ENCODE measurements at regions not wholly inside any gene's neighbourhood (a gene's known extent, or its start where the extent isn't known, plus 50 kb on each side); places are given as distances from the start of the nearest gene placed in this dataset.
"Not testable (repeated sequence)": the region's sequence is repeated elsewhere in the genome, so short reads cannot be mapped to it uniquely, and the experiment has no call there.

- TF ChIP-seq CTCF (conservative IDR thresholded peaks at IDR 0.05 in 1 of 2, IDR thresholded peaks at IDR 0.05 in 1 of 2; ENCODE audit: low read depth in 1 of 2, low read length in 2 of 2); EZH2 (IDR thresholded peaks at IDR 0.05; ENCODE audit: low read length, missing control alignments): not testable (repeated sequence)
These were observed 166.1 kb upstream of the FAM240B start for GRCh38 chr9:38886076-38886475.
